H9 (cell line): ENCODE measurements at regions not wholly inside any gene's neighbourhood (a gene's known extent, or its start where the extent isn't known, plus 50 kb on each side); places are given as distances from the start of the nearest gene placed in this dataset.

Source experiments
- DNase-seq: peaks from one replicate; pipeline ENCODE4 v3.0.0-alpha.2; 2017
- H2AFZ ChIP-seq: one replicate; pipeline ENCODE4 v1.6.1; 2013; ENCODE audit warnings: mild to moderate bottlenecking, low read length, control low read depth, moderate library complexity
- H2AK5ac ChIP-seq: 2 replicates; pipeline ENCODE4 v1.6.1; 2013; ENCODE audit warnings: low read length, control low read depth, mixed read lengths; ENCODE audit not compliant: insufficient read length
- H2BK120ac ChIP-seq: one replicate; pipeline ENCODE4 v1.6.1; 2013; ENCODE audit warnings: low read depth, mild to moderate bottlenecking, low read length, control low read depth, inconsistent platforms; ENCODE audit not compliant: poor library complexity, severe bottlenecking
- H2BK12ac ChIP-seq: 2 replicates; pipeline ENCODE4 v1.6.1; 2013; ENCODE audit warnings: low read length, control low read depth, mixed read lengths, low read depth; ENCODE audit not compliant: insufficient read length
- H2BK15ac ChIP-seq: 2 replicates; pipeline ENCODE4 v1.6.1; 2013; ENCODE audit warnings: low read depth, low read length, control low read depth
- H2BK20ac ChIP-seq: one replicate; pipeline ENCODE4 v1.6.1; 2013; ENCODE audit warnings: low read depth, mild to moderate bottlenecking, low read length, control low read depth, inconsistent platforms; ENCODE audit not compliant: poor library complexity, severe bottlenecking
- H2BK5ac ChIP-seq: 2 replicates; pipeline ENCODE4 v1.6.1; 2013; ENCODE audit warnings: low read length, control low read depth, mixed read lengths; ENCODE audit not compliant: insufficient read length
- H3K14ac ChIP-seq: 2 replicates; pipeline ENCODE4 v1.6.1; 2013; ENCODE audit warnings: low read length, control low read depth; ENCODE audit not compliant: insufficient read depth
- H3K18ac ChIP-seq: 2 replicates; pipeline ENCODE4 v1.6.1; 2013; ENCODE audit warnings: low read depth, mild to moderate bottlenecking, mixed read lengths, low read length, control low read depth; ENCODE audit not compliant: insufficient read length
- H3K23ac ChIP-seq: 2 replicates; pipeline ENCODE4 v1.6.1; 2013; ENCODE audit warnings: low read length, control low read depth, mixed read lengths, low read depth; ENCODE audit not compliant: insufficient read length
- H3K23me2 ChIP-seq: 2 replicates; pipeline ENCODE4 v1.6.1; 2013; ENCODE audit warnings: low read depth, mild to moderate bottlenecking, mixed read lengths, low read length, control low read depth; ENCODE audit not compliant: insufficient read length, poor library complexity, severe bottlenecking
- H3K27ac ChIP-seq: 2 replicates; pipeline ENCODE4 v1.5.1; 2013; ENCODE audit warnings: low read length, control low read depth, mixed read lengths, low read depth; ENCODE audit not compliant: insufficient read length
- H3K27me3 ChIP-seq: 2 replicates; pipeline ENCODE4 v1.6.1; 2013; ENCODE audit warnings: low read length, control low read depth, inconsistent platforms; ENCODE audit not compliant: insufficient read depth
- H3K4ac ChIP-seq: 2 replicates; pipeline ENCODE4 v1.6.1; 2013; ENCODE audit warnings: low read depth, mild to moderate bottlenecking, control low read depth, inconsistent platforms, low read length, moderate library complexity
- H3K4me1 ChIP-seq: 2 replicates; pipeline ENCODE4 v1.6.1; 2013; ENCODE audit warnings: low read length, control low read depth, inconsistent platforms; ENCODE audit not compliant: insufficient read depth
- H3K4me2 ChIP-seq: 2 replicates; pipeline ENCODE4 v1.6.1; 2013; ENCODE audit warnings: low read length, control low read depth, mixed read lengths; ENCODE audit not compliant: insufficient read length, insufficient read depth
- H3K56ac ChIP-seq: 2 replicates; pipeline ENCODE4 v1.6.1; 2013; ENCODE audit warnings: low read depth, mild to moderate bottlenecking, mixed read lengths, low read length, control low read depth; ENCODE audit not compliant: insufficient read length
- H3K79me1 ChIP-seq: 2 replicates; pipeline ENCODE4 v1.6.1; 2013; ENCODE audit warnings: low read depth, mild to moderate bottlenecking, moderate library complexity, low read length, control low read depth, inconsistent platforms; ENCODE audit not compliant: insufficient read depth, poor library complexity, severe bottlenecking
- H3K79me2 ChIP-seq: 2 replicates; pipeline ENCODE4 v1.6.1; 2013; ENCODE audit warnings: low read length, control low read depth, inconsistent platforms; ENCODE audit not compliant: insufficient read depth
- H3K9ac ChIP-seq: 2 replicates; pipeline ENCODE4 v1.6.1; 2013; ENCODE audit warnings: low read length, control low read depth, mixed read lengths; ENCODE audit not compliant: insufficient read length; ENCODE audit errors: extremely low read depth
- H3K9me3 ChIP-seq: one replicate; pipeline ENCODE4 v1.6.1; 2013; ENCODE audit warnings: low read depth, low read length, inconsistent platforms; ENCODE audit not compliant: control insufficient read depth
- H3T11ph ChIP-seq: one replicate; pipeline ENCODE4 v1.6.1; 2013; ENCODE audit warnings: mild to moderate bottlenecking, low read length, control low read depth, inconsistent platforms
- H4K20me1 ChIP-seq: one replicate; pipeline ENCODE4 v1.6.1; 2013; ENCODE audit not compliant: control insufficient read depth, insufficient read length, insufficient read depth
- H4K5ac ChIP-seq: 2 replicates; pipeline ENCODE4 v1.6.1; 2013; ENCODE audit warnings: low read depth, mild to moderate bottlenecking, mixed read lengths, low read length, control low read depth; ENCODE audit not compliant: insufficient read length
- H4K8ac ChIP-seq: replicated peaks from 2 replicates; pipeline ENCODE4 v1.6.1; 2013; ENCODE audit warnings: low read length, control low read depth, mixed read lengths, low read depth; ENCODE audit not compliant: insufficient read length
- H4K91ac ChIP-seq: 2 replicates; pipeline ENCODE4 v1.6.1; 2013; ENCODE audit warnings: low read depth, mild to moderate bottlenecking, moderate library complexity, mixed read lengths, low read length, control low read depth; ENCODE audit not compliant: insufficient read length
- H3K27ac Mint-ChIP-seq, 3 experiments: 2 replicates in 2 of 3; 3 replicates in 1 of 3; pipeline ENCODE4 v1.8.0; 2020 to 2021; ENCODE audit warnings: mixed read lengths in 3 of 3, mild to moderate bottlenecking in 1 of 3, moderate library complexity in 1 of 3
- H3K27me3 Mint-ChIP-seq: 2 replicates; pipeline ENCODE4 v1.8.0; 2021; ENCODE audit warnings: low read depth, mild to moderate bottlenecking, moderate library complexity, mixed read lengths
- H3K36me3 Mint-ChIP-seq, 3 experiments: 2 replicates in 2 of 3; 3 replicates in 1 of 3; pipeline ENCODE4 v1.8.0; 2020 to 2021; ENCODE audit warnings: low read depth in 3 of 3, mixed read lengths in 3 of 3; ENCODE audit not compliant: insufficient read depth in 1 of 3
- H3K4me1 Mint-ChIP-seq, 2 experiments: 2 replicates each; pipeline ENCODE4 v1.8.0; 2020; ENCODE audit warnings: mixed read lengths in 2 of 2
- H3K4me3 Mint-ChIP-seq, 2 experiments: 2 replicates in 1 of 2; 3 replicates in 1 of 2; pipeline ENCODE4 v1.8.0; 2020 to 2021; ENCODE audit warnings: mild to moderate bottlenecking in 2 of 2, mixed read lengths in 2 of 2, moderate library complexity in 1 of 2
- H3K9me3 Mint-ChIP-seq, 2 experiments: 2 replicates in 1 of 2; 3 replicates in 1 of 2; pipeline ENCODE4 v1.8.0; 2020; ENCODE audit warnings: mild to moderate bottlenecking in 2 of 2, mixed read lengths in 2 of 2, moderate library complexity in 1 of 2
- WGBS: extraction: QIAGEN DNeasy Blood & Tissue Kit; methylation state at CpG from one replicate; pipeline ENCODE4 v1.1.7; 2013; ENCODE audit warnings: missing lambda C conversion rate, low lambda C conversion rate, mixed read lengths; ENCODE audit not compliant: insufficient read length; ENCODE audit errors: extremely low coverage; 5-methylcytosine and 5-hydroxymethylcytosine counted together
- TF ChIP-seq, protein P1 (sequence below): fragments of 200-600 bp; sonication (generic); conservative IDR thresholded peaks from 3 replicates; pipeline ENCODE4 v1.8.0; 2021; ENCODE audit warnings: antibody characterized with exemption, mild to moderate bottlenecking

DNA sequence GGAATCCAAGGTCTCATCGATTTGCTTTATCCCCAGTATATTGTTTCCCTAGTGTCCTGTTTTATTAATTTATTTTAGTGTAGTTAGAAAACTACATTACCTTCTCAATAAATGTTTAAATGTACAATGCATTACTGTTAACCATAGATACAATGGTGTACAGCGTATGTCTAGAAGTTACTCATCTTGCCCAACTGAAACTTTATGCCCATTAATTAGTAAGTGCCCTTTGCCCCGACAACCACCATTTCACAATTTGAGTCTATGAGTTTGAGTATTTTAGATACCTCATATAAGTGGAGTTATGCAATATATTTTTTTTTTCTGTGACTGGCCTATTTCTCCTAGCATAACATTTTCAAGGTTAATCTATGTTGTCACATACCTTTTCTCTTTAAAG lies 1343.0 kb upstream of the SLC39A10 start:
- no peaks in the 10 kb centered on the region for H3K4me1 ChIP-seq
- WGBS = no CpG with 5 or more reads among the region's 3 CpGs
- no peak overlapping the region for H3K27ac Mint-ChIP-seq
- no peaks in the 10 kb centered on the region for H3K27me3 ChIP-seq
- H3K56ac ChIP-seq = no peak overlapping the region
- no peak overlapping the region for H2BK20ac ChIP-seq
- no peak overlapping the region for H2BK15ac ChIP-seq
- H2BK5ac ChIP-seq = no peak overlapping the region
- H3K23ac ChIP-seq = no peak overlapping the region
- H4K8ac ChIP-seq = no peak overlapping the region
- no peak overlapping the region for H2BK120ac ChIP-seq
- no peaks in the 10 kb centered on the region for H3K79me2 ChIP-seq
- H2BK12ac ChIP-seq = no peak overlapping the region
- no peaks in the 10 kb centered on the region for H3K23me2 ChIP-seq
- H3K14ac ChIP-seq = no peak overlapping the region
- H4K91ac ChIP-seq = no peak overlapping the region
- H3K9ac ChIP-seq = no peak overlapping the region
- H3K36me3 Mint-ChIP-seq = no peaks in the 10 kb centered on the region
- no peaks in the 10 kb centered on the region for H3K79me1 ChIP-seq
- H3K4me3 Mint-ChIP-seq = no peak overlapping the region
- H4K20me1 ChIP-seq = no peaks in the 10 kb centered on the region
- no peak overlapping the region for H3K4ac ChIP-seq
- no peak overlapping the region for H3K4me2 ChIP-seq
- H3K18ac ChIP-seq = no peak overlapping the region
- H3K27me3 Mint-ChIP-seq = no peaks in the 10 kb centered on the region
- no peak overlapping the region for H2AFZ ChIP-seq
- DNase-seq = no peak
- no peaks in the 10 kb centered on the region for H3K4me1 Mint-ChIP-seq
- TF ChIP-seq, protein P1, sequence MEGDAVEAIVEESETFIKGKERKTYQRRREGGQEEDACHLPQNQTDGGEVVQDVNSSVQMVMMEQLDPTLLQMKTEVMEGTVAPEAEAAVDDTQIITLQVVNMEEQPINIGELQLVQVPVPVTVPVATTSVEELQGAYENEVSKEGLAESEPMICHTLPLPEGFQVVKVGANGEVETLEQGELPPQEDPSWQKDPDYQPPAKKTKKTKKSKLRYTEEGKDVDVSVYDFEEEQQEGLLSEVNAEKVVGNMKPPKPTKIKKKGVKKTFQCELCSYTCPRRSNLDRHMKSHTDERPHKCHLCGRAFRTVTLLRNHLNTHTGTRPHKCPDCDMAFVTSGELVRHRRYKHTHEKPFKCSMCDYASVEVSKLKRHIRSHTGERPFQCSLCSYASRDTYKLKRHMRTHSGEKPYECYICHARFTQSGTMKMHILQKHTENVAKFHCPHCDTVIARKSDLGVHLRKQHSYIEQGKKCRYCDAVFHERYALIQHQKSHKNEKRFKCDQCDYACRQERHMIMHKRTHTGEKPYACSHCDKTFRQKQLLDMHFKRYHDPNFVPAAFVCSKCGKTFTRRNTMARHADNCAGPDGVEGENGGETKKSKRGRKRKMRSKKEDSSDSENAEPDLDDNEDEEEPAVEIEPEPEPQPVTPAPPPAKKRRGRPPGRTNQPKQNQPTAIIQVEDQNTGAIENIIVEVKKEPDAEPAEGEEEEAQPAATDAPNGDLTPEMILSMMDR = no peak
- no peak overlapping the region for H3K27ac ChIP-seq
- no peak overlapping the region for H3T11ph ChIP-seq
- no peak overlapping the region for H4K5ac ChIP-seq
- H2AK5ac ChIP-seq = no peak overlapping the region
- H3K9me3 Mint-ChIP-seq = no peaks in the 10 kb centered on the region
- H3K9me3 ChIP-seq = no peaks in the 10 kb centered on the region
